ENCODE measurements at regions not wholly inside any gene's neighbourhood (a gene's known extent, or its start where the extent isn't known, plus 50 kb on each side); places are given as distances from the start of the nearest gene placed in this dataset.

DNA sequence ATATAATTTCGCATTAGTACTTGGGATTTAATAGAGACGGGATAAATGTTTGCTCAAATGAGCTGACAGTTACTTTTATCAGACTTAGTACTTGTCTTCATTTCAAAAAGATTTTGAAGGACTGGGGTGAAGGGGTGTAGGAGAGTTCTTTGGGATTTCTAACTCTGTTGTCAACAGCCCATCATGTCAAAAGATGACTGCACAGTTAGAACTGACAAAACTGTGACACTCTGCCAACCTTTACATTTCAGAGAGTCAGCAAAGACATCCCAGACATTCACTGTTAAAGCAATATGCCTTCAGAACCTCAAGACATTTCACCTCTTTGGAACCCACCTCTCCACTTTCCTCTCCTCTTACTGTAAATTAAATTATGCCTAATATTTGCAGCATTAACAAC lies 285.4 kb upstream of the SPHKAP start:
- Histone ChIP-seq H3K9me2 (ENCODE audit: insufficient read depth) (no peaks in the 10 kb centered on the region), H3K4me1 (ENCODE audit: insufficient read depth) (no peaks in the 10 kb centered on the region), H3F3A (ENCODE audit: insufficient read depth) (no peaks in the 10 kb centered on the region), H3K36me3 (ENCODE audit: low read depth) (no peaks in the 10 kb centered on the region), H3K27me3 (replicated peaks; ENCODE audit: insufficient read depth) (no peaks in the 10 kb centered on the region), H3K27ac (no peak overlapping the region), H3K9ac (no peak overlapping the region), H3K9me3 (ENCODE audit: low read depth) (no peaks in the 10 kb centered on the region), H2AFZ (no peak overlapping the region), H3K79me2 (ENCODE audit: insufficient read depth) (no peaks in the 10 kb centered on the region), H4K20me1 (ENCODE audit: insufficient read depth) (no peaks in the 10 kb centered on the region), H3K4me3 (no peak overlapping the region), H3K4me2 (ENCODE audit: unreplicated experiment) (no peak overlapping the region)
- in situ Hi-C loops (cut with MboI), result no loop called here
- no peak for TF ChIP-seq EZH2phosphoT487 (IDR thresholded peaks at IDR 0.05; ENCODE audit: insufficient read depth, low read depth)
- no peak for TF ChIP-seq EZH2 (IDR thresholded peaks at IDR 0.05; ENCODE audit: insufficient read depth, poor library complexity, severe bottlenecking)
- no peak for DNase-seq
- WGBS, 2 experiments (ENCODE audit: low coverage in 1 of 2, low lambda C conversion rate in 2 of 2, missing lambda C conversion rate in 2 of 2), result 90 to 91% methylated on average over 2 of the region's 2 CpGs

DNA sequence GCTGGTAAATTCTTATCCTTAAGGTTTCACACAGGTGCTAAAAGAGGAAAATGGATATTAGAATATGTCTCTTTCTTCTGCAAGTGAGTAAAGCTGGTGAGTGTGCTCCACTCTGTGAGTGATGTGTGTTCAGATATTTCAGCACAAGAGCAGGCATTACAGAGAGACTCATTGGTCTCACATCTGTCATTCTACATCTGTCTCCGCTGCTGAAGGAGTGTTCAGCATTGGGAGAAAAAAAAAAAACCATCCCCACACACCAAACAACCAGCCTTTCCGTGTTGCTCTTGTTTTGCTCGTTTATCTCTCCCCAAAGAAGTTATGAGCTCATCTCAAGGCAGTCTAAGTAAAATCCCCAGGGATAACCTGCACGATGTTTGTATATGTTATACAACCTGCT lies 283.9 kb upstream of the SPHKAP start:
- Histone ChIP-seq H3K27me3 (replicated peaks; ENCODE audit: insufficient read depth) (no peaks in the 10 kb centered on the region), H2AFZ (no peak overlapping the region), H3K9ac (no peak overlapping the region), H3K4me1 (ENCODE audit: insufficient read depth) (no peaks in the 10 kb centered on the region), H3K4me2 (ENCODE audit: unreplicated experiment) (no peak overlapping the region), H3F3A (ENCODE audit: insufficient read depth) (no peaks in the 10 kb centered on the region), H3K36me3 (ENCODE audit: low read depth) (no peaks in the 10 kb centered on the region), H3K9me3 (ENCODE audit: low read depth) (no peaks in the 10 kb centered on the region), H3K4me3 (no peak overlapping the region), H4K20me1 (ENCODE audit: insufficient read depth) (no peaks in the 10 kb centered on the region), H3K9me2 (ENCODE audit: insufficient read depth) (no peaks in the 10 kb centered on the region), H3K79me2 (ENCODE audit: insufficient read depth) (no peaks in the 10 kb centered on the region), H3K27ac (no peak overlapping the region)
- no peak for DNase-seq
- in situ Hi-C loops (cut with MboI), result no loop called here
- 23 to 37% methylated on average over 4 of the region's 4 CpGs for WGBS, 2 experiments (ENCODE audit: low coverage in 1 of 2, low lambda C conversion rate in 2 of 2, missing lambda C conversion rate in 2 of 2)
- TF ChIP-seq EZH2phosphoT487 (IDR thresholded peaks at IDR 0.05; ENCODE audit: insufficient read depth, low read depth), result no peak
- TF ChIP-seq EZH2 (IDR thresholded peaks at IDR 0.05; ENCODE audit: insufficient read depth, poor library complexity, severe bottlenecking), result no peak

DNA sequence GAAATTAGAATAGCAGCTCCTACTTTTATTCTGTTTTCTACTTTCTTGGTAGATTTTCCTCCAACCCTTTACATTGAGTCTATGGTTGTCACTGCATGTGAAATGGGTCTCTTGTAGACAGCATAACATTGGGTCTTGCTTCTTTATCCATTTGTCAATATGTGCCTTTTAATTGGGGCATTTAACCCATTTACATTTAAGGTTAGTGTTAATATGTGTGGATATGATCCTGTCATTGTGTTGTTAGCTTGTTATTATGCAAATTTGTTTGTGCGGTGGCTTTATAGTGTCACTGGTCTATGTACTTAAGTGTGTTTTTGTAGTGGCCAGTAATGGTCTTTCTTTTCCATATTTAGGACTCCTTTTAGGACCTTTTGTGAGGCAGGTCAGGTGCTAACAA lies 276.9 kb upstream of the SPHKAP start:
- Histone ChIP-seq H2AFZ (no peak overlapping the region), H3K79me2 (ENCODE audit: insufficient read depth) (no peaks in the 10 kb centered on the region), H3K9me3 (ENCODE audit: low read depth) (no peaks in the 10 kb centered on the region), H3K9me2 (ENCODE audit: insufficient read depth) (no peaks in the 10 kb centered on the region), H4K20me1 (ENCODE audit: insufficient read depth) (no peaks in the 10 kb centered on the region), H3K36me3 (ENCODE audit: low read depth) (no peaks in the 10 kb centered on the region), H3F3A (ENCODE audit: insufficient read depth) (no peaks in the 10 kb centered on the region), H3K27ac (no peak overlapping the region), H3K9ac (no peak overlapping the region), H3K27me3 (replicated peaks; ENCODE audit: insufficient read depth) (no peaks in the 10 kb centered on the region), H3K4me3 (no peak overlapping the region), H3K4me2 (ENCODE audit: unreplicated experiment) (no peak overlapping the region), H3K4me1 (ENCODE audit: insufficient read depth) (no peaks in the 10 kb centered on the region)
- DNase-seq, result no peak
- in situ Hi-C loops (cut with MboI), result no loop called here
- TF ChIP-seq EZH2 (IDR thresholded peaks at IDR 0.05; ENCODE audit: insufficient read depth, poor library complexity, severe bottlenecking) (no peak), EZH2phosphoT487 (IDR thresholded peaks at IDR 0.05; ENCODE audit: insufficient read depth, low read depth) (no peak)
- 71 to 82% methylated on average over 1 of the region's 1 CpG for whole genome bisulfite sequencing, 2 experiments (ENCODE audit: low coverage in 1 of 2, low lambda C conversion rate in 2 of 2, missing lambda C conversion rate in 2 of 2)

DNA sequence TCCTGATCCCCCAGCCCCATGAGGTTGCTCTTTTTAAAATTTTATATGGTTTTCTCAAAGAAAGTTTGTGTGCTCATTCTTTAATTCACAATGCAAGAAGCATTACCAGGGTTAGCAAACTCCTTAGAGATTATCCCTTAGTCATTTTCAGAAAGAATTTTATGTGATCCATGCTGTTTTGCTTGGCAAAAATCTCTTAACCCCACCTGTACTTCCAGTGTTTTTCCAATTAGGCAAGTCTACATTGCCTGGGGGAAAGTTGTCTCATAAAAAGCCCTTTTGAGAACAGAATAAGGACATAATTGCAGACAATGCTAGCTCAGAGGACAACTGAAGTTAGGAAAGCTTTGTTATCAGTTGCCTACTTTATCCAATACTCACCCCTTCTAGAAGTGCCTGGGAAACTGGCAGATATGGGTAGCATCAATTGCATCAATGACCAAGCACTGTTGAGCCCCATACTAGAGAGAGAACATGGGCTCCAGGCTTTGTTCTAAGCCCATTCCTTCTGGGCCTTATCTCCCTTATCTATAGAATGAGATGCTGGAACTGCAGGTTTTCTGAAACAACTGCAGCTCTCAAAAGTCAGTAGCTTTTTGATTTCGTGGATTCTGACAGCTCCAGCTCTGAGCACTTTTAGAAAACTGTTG lies 265.9 kb upstream of the SPHKAP start:
- Histone ChIP-seq H3K9me2 (ENCODE audit: insufficient read depth) (no peaks in the 10 kb centered on the region; the same call in 1 of the 2 replicates), H2AFZ (no peak overlapping the region), H3K4me3 (no peak overlapping the region), H3F3A (ENCODE audit: insufficient read depth) (no peaks in the 10 kb centered on the region), H3K9ac (no peak overlapping the region), H3K9me3 (ENCODE audit: low read depth) (no peaks in the 10 kb centered on the region), H3K36me3 (ENCODE audit: low read depth) (no peaks in the 10 kb centered on the region), H3K79me2 (ENCODE audit: insufficient read depth) (no peaks in the 10 kb centered on the region), H3K4me2 (ENCODE audit: unreplicated experiment) (no peak overlapping the region), H3K27ac (no peak overlapping the region), H3K4me1 (ENCODE audit: insufficient read depth) (no peaks in the 10 kb centered on the region), H3K27me3 (replicated peaks; ENCODE audit: insufficient read depth) (no peaks in the 10 kb centered on the region), H4K20me1 (ENCODE audit: insufficient read depth) (no peaks in the 10 kb centered on the region)
- peak; percentile 7 for DNase-seq
- WGBS, 2 experiments (ENCODE audit: low coverage in 1 of 2, low lambda C conversion rate in 2 of 2, missing lambda C conversion rate in 2 of 2), result 52 to 63% methylated on average over 1 of the region's 1 CpG
- TF ChIP-seq EZH2phosphoT487 (IDR thresholded peaks at IDR 0.05; ENCODE audit: insufficient read depth, low read depth), result no peak
- TF ChIP-seq EZH2 (IDR thresholded peaks at IDR 0.05; ENCODE audit: insufficient read depth, poor library complexity, severe bottlenecking), result no peak
- in situ Hi-C loops (cut with MboI), result no loop called here
